Activated CD8-positive, alpha-beta T cell treated with anti-CD3 and anti-CD28 coated beads for 36 hours (primary cell): ENCODE measurements at regions not wholly inside any gene's neighbourhood (a gene's known extent, or its start where the extent isn't known, plus 50 kb on each side); places are given as distances from the start of the nearest gene placed in this dataset.

Experiments used
- ATAC-seq: fragments of 200-7000 bp; cut with Tn5 transposase; one replicate; pipeline ENCODE4 v1.10.0; 2021; ENCODE audit warnings: mild to moderate bottlenecking, moderate library complexity
- CTCF ChIA-PET: fragments of 350-600 bp; sonication (Branson Sonifier 250); formaldehyde crosslinking; loops from one replicate; lab custom pipeline; 2021; ENCODE audit warnings: antibody characterized with exemption; lab: Charles Lee
- POLR2A ChIA-PET: fragments of 350-600 bp; sonication (Branson Sonifier 250); formaldehyde crosslinking; loops from one replicate; lab custom pipeline; 2021; ENCODE audit warnings: antibody characterized with exemption; lab: Charles Lee
- DNase-seq: peaks from one replicate; pipeline ENCODE4 v3.0.0-alpha.2; 2020
- H3K27ac Mint-ChIP-seq: one replicate; pipeline ENCODE4 v1.8.0; 2021; ENCODE audit warnings: mild to moderate bottlenecking, mixed read lengths
- H3K27me3 Mint-ChIP-seq: one replicate; pipeline ENCODE4 v1.8.0; 2021; ENCODE audit warnings: mixed read lengths
- H3K36me3 Mint-ChIP-seq: one replicate; pipeline ENCODE4 v1.8.0; 2021; ENCODE audit warnings: low read depth, mixed read lengths
- H3K4me1 Mint-ChIP-seq: one replicate; pipeline ENCODE4 v1.8.0; 2021; ENCODE audit warnings: low read depth, mixed read lengths
- H3K4me3 Mint-ChIP-seq: one replicate; pipeline ENCODE4 v1.8.0; 2021; ENCODE audit warnings: mild to moderate bottlenecking, moderate library complexity, mixed read lengths
- H3K9me3 Mint-ChIP-seq: one replicate; pipeline ENCODE4 v1.8.0; 2021; ENCODE audit warnings: mixed read lengths
- intact Hi-C: fragments of 100-400 bp; cut with micrococcal nuclease; formaldehyde crosslinking; loops from one replicate; pipeline ENCODE4 v1.10.0; 2022
- TF ChIP-seq, protein P1 (sequence below): fragments of 200-600 bp; IDR thresholded peaks from one replicate; pipeline ENCODE4 v1.8.0; 2022; ENCODE audit warnings: antibody characterized with exemption, mild to moderate bottlenecking

GRCh38 chr3:157669416-157669815, 166.2 kb upstream of the VEPH1 start:
- CTCF ChIA-PET, result interaction anchor here (1.4 kb wide), 1 partner anchor 14 kb away, joined by 5 read pairs; no protein-coding TSS in a partner anchor
- no peak for DNase-seq
- H3K36me3 Mint-ChIP-seq, result no peaks in the 10 kb centered on the region
- POLR2A ChIA-PET, result no interaction called here
- no peak overlapping the region for H3K4me3 Mint-ChIP-seq
- peaks cover 2% of the 10 kb centered on the region for H3K9me3 Mint-ChIP-seq
- TF ChIP-seq, protein P1, sequence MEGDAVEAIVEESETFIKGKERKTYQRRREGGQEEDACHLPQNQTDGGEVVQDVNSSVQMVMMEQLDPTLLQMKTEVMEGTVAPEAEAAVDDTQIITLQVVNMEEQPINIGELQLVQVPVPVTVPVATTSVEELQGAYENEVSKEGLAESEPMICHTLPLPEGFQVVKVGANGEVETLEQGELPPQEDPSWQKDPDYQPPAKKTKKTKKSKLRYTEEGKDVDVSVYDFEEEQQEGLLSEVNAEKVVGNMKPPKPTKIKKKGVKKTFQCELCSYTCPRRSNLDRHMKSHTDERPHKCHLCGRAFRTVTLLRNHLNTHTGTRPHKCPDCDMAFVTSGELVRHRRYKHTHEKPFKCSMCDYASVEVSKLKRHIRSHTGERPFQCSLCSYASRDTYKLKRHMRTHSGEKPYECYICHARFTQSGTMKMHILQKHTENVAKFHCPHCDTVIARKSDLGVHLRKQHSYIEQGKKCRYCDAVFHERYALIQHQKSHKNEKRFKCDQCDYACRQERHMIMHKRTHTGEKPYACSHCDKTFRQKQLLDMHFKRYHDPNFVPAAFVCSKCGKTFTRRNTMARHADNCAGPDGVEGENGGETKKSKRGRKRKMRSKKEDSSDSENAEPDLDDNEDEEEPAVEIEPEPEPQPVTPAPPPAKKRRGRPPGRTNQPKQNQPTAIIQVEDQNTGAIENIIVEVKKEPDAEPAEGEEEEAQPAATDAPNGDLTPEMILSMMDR, result no peak
- no peaks in the 10 kb centered on the region for H3K4me1 Mint-ChIP-seq
- no peak overlapping the region for H3K27ac Mint-ChIP-seq
- no peaks in the 10 kb centered on the region for H3K27me3 Mint-ChIP-seq
- intact Hi-C loops, result no loop called here
- ATAC-seq, result no peak

DNA sequence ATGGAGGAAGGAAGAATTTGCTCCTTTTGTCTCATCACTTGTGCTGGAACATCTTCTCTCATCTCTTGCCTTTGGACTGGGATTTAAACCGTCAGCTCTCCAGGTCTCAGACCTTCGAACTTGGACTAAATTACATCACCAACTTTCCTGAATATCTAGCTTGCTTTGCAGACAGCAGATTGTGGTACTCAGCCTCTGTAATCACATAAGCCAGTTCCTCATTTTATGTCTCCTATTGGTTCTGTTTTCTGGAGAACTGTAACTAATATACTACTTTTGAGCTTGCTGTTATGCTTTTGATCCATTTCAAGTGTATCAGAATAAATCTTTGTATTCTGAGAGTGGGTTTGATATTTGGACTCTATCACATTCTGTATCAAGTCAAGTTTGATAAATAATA, 164.3 kb upstream of the VEPH1 start:
- Mint-ChIP-seq H3K4me3 (no peak overlapping the region), H3K4me1 (no peaks in the 10 kb centered on the region), H3K27me3 (peaks cover 4% of the 10 kb centered on the region), H3K9me3 (no peaks in the 10 kb centered on the region), H3K36me3 (no peaks in the 10 kb centered on the region), H3K27ac (no peak overlapping the region)
- intact Hi-C loops, result no loop called here
- DNase-seq (no peak), ATAC-seq (no peak)
- ChIA-PET POLR2A (no interaction called here), CTCF (no interaction called here)
- TF ChIP-seq, protein P1, result no peak

DNA sequence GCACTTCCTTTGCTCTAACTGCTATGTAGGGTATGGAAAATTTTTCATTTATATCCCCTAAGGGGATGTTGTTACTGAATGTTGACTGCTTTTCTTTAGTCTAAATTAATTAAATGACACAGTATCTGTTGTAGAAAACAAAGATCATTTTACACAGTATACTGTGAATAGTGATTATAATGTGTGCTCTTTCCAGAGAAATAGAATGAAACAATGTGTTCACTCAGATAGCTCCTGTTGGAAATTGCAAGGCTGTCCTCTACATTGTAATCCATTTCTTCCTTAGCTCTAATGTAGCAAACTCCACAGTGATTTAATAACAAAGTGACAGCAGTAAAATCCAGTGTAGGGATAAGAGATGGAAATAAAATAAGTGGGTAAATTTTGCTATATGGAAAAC, 159.0 kb upstream of the VEPH1 start:
- Mint-ChIP-seq H3K27me3 (peaks cover 7% of the 10 kb centered on the region), H3K36me3 (no peaks in the 10 kb centered on the region), H3K4me3 (no peak overlapping the region), H3K27ac (no peak overlapping the region), H3K9me3 (no peaks in the 10 kb centered on the region), H3K4me1 (no peaks in the 10 kb centered on the region)
- intact Hi-C loops, result no loop called here
- ChIA-PET POLR2A (no interaction called here), CTCF (no interaction called here)
- DNase-seq (no peak), ATAC-seq (no peak)
- TF ChIP-seq, protein P1, result no peak

DNA sequence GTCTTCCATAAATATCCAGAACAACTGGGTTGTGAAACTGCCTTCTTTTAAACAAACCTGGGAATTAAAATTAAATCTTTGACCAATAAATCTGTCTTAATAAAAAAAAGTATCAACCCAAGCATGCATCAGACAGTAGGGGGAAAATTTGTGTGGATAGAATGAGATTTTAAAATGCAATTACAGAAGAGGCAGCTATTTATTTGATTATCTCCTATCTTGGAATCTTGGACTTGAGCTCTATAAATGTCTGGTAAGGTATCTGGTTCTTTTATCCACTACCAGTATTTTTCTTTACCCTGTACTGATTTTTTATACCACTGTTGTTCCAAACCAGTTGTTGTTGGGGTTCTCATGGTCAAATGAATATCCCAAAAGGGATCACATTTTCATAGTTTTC, 157.6 kb upstream of the VEPH1 start:
- POLR2A ChIA-PET, result no interaction called here
- CTCF ChIA-PET, result no interaction called here
- H3K9me3 Mint-ChIP-seq, result no peaks in the 10 kb centered on the region
- no peak overlapping the region for H3K27ac Mint-ChIP-seq
- H3K36me3 Mint-ChIP-seq, result no peaks in the 10 kb centered on the region
- TF ChIP-seq, protein P1, result no peak
- no peak overlapping the region for H3K4me3 Mint-ChIP-seq
- intact Hi-C loops, result no loop called here
- ATAC-seq (no peak), DNase-seq (no peak)
- no peaks in the 10 kb centered on the region for H3K4me1 Mint-ChIP-seq
- H3K27me3 Mint-ChIP-seq, result peaks cover 7% of the 10 kb centered on the region

- H3K27me3 Mint-ChIP-seq, result no peaks in the 10 kb centered on the region
- CTCF ChIA-PET, result no interaction called here
- H3K4me1 Mint-ChIP-seq, result no peaks in the 10 kb centered on the region
- no peaks in the 10 kb centered on the region for H3K36me3 Mint-ChIP-seq
- H3K27ac Mint-ChIP-seq, result no peak overlapping the region
- TF ChIP-seq, protein P1, result no peak
- no peaks in the 10 kb centered on the region for H3K9me3 Mint-ChIP-seq
- DNase-seq, result no peak
- intact Hi-C loops, result no loop called here
- POLR2A ChIA-PET, result interaction anchor here (0.7 kb wide), 1 partner anchor 1343 kb away, joined by 3 read pairs; no protein-coding TSS in a partner anchor
- ATAC-seq, result no peak
- H3K4me3 Mint-ChIP-seq, result no peak overlapping the region
Measured at GRCh38 chr3:157652366-157652765, 149.2 kb upstream of the VEPH1 start.
